GM21737 (cell line): ENCODE measurements at regions not wholly inside any gene's neighbourhood (a gene's known extent, or its start where the extent isn't known, plus 50 kb on each side); places are given as distances from the start of the nearest gene placed in this dataset.

Experiments used
- ATAC-seq: cut with Tn5 transposase; IDR thresholded peaks from one replicate; pipeline ENCODE4 v1.9.1; 2021; ENCODE audit warnings: mild to moderate bottlenecking, moderate library complexity; ENCODE audit not compliant: unreplicated experiment

- ATAC-seq: no peak
Observed at GRCh38 chr14:98368221-98368620, 903.8 kb downstream of the BCL11B start.

- ATAC-seq: no peak
Observed at GRCh38 chr14:98368916-98369315, 903.1 kb downstream of the BCL11B start.

GRCh38 chr14:98369344-98369743, 902.7 kb downstream of the BCL11B start:
- no peak for ATAC-seq

- ATAC-seq: no peak
Observed at GRCh38 chr14:98370352-98370751, 901.6 kb downstream of the BCL11B start.

- no peak for ATAC-seq
Observed at GRCh38 chr14:98371141-98371540, 900.9 kb downstream of the BCL11B start.

GRCh38 chr14:98374136-98374535, 897.9 kb downstream of the BCL11B start:
- no peak for ATAC-seq

- no peak for ATAC-seq
Observed at GRCh38 chr14:98375566-98375965, 896.4 kb downstream of the BCL11B start.

- ATAC-seq: no peak
Observed at GRCh38 chr14:98379830-98380229, 892.2 kb downstream of the BCL11B start.

GRCh38 chr14:98382662-98383061, 889.3 kb downstream of the BCL11B start:
- ATAC-seq: no peak

- ATAC-seq: no peak
Observed at GRCh38 chr14:98385851-98386250, 886.1 kb downstream of the BCL11B start.

GRCh38 chr14:98391061-98391460, 880.9 kb downstream of the BCL11B start:
- ATAC-seq: no peak

- ATAC-seq: no peak
Observed at GRCh38 chr14:98393527-98393926, 878.5 kb downstream of the BCL11B start.

- no peak for ATAC-seq
Observed at GRCh38 chr14:98404811-98405210, 867.2 kb downstream of the BCL11B start.

GRCh38 chr14:98408024-98408555, 863.9 kb downstream of the BCL11B start:
- ATAC-seq: no peak

- ATAC-seq: no peak
Observed at GRCh38 chr14:98408713-98409112, 863.3 kb downstream of the BCL11B start.

- ATAC-seq: no peak
Observed at GRCh38 chr14:98411154-98411553, 860.8 kb downstream of the BCL11B start.

- ATAC-seq: no peak
Observed at GRCh38 chr14:98412431-98412830, 859.6 kb downstream of the BCL11B start.

- ATAC-seq: no peak
Observed at GRCh38 chr14:98415766-98416165, 856.2 kb downstream of the BCL11B start.

GRCh38 chr14:98417001-98417400, 855.0 kb downstream of the BCL11B start:
- no peak for ATAC-seq

- ATAC-seq: no peak
Observed at GRCh38 chr14:98428483-98428994, 843.5 kb downstream of the BCL11B start.

GRCh38 chr14:98433436-98433835, 838.6 kb downstream of the BCL11B start:
- ATAC-seq: no peak

GRCh38 chr14:98437113-98437512, 834.9 kb downstream of the BCL11B start:
- ATAC-seq: no peak

GRCh38 chr14:98444077-98444476, 827.9 kb downstream of the BCL11B start:
- no peak for ATAC-seq
